HL-60 (cell line): ENCODE measurements at regions not wholly inside any gene's neighbourhood (a gene's known extent, or its start where the extent isn't known, plus 50 kb on each side); places are given as distances from the start of the nearest gene placed in this dataset.

Experiments used
- DNase-seq, 2 experiments: peaks; one replicate each; pipeline ENCODE4 v3.0.0-alpha.2; 2010 to 2020; ENCODE audit warnings: low read depth in 1 of 2, low spot score in 1 of 2
- H3K27ac ChIP-seq: fragments of 250-450 bp; sonication (Bioruptor Pico); replicated peaks from 2 replicates; pipeline ENCODE4 v1.5.1; 2020; ENCODE audit warnings: mild to moderate bottlenecking, moderate library complexity
- H3K27me3 ChIP-seq: fragments of 250-450 bp; sonication (Bioruptor Pico); 2 replicates; pipeline ENCODE4 v1.5.1; 2021; ENCODE audit warnings: mild to moderate bottlenecking, moderate library complexity; ENCODE audit not compliant: insufficient read depth, poor library complexity, severe bottlenecking
- H3K4me3 ChIP-seq: replicated peaks from 2 replicates; pipeline ENCODE4 v1.5.1; 2011; ENCODE audit warnings: mild to moderate bottlenecking, control low read depth, low read length; ENCODE audit not compliant: insufficient read depth
- CTCF ChIP-seq: IDR thresholded peaks from one replicate; pipeline ENCODE4 v1.5.1; 2011; ENCODE audit warnings: low read length, control low read depth, inconsistent platforms; ENCODE audit not compliant: insufficient read depth
- GABPA ChIP-seq: IDR thresholded peaks from 2 replicates; pipeline ENCODE4 v1.6.1; 2012; ENCODE audit warnings: low read depth
- POLR2AphosphoS5 ChIP-seq: IDR thresholded peaks from 2 replicates; pipeline ENCODE4 v1.6.1; 2012; ENCODE audit warnings: low read depth
- REST ChIP-seq: IDR thresholded peaks from 2 replicates; pipeline ENCODE4 v1.6.1; 2012; ENCODE audit warnings: low read depth; ENCODE audit not compliant: insufficient replicate concordance
- SPI1 ChIP-seq: IDR thresholded peaks from 2 replicates; pipeline ENCODE4 v1.6.1; 2012; ENCODE audit warnings: low read depth, mild to moderate bottlenecking, borderline replicate concordance

- Histone ChIP-seq H3K4me3 (no peak overlapping the region), H3K27me3 (no peaks in the 10 kb centered on the region), H3K27ac (no peak overlapping the region)
- no peak for DNase-seq
- TF ChIP-seq GABPA (no peak), REST (no peak), CTCF (no peak), POLR2AphosphoS5 (no peak), SPI1 (no peak)
These were observed 53.2 kb upstream of the SYPL1 start for GRCh38 chr7:106165337-106165736.

- H3K27me3 ChIP-seq, result peaks cover 3% of the 10 kb centered on the region
- no peak for DNase-seq
- no peak for TF ChIP-seq CTCF
- no peak for TF ChIP-seq REST
- no peak for TF ChIP-seq POLR2AphosphoS5
- TF ChIP-seq SPI1, result no peak
- H3K27ac ChIP-seq, result no peak overlapping the region
- no peak overlapping the region for H3K4me3 ChIP-seq
These were observed 51.1 kb upstream of the SYPL1 start for GRCh38 chr7:106163257-106163656.
